NT2/D1 (cell line): ENCODE measurements at regions not wholly inside any gene's neighbourhood (a gene's known extent, or its start where the extent isn't known, plus 50 kb on each side); places are given as distances from the start of the nearest gene placed in this dataset.

Source experiments
- DNase-seq: peaks from one replicate; pipeline ENCODE4 v3.0.0-alpha.2; 2011; ENCODE audit warnings: low read depth, low spot score
- H3K27me3 ChIP-seq: 2 replicates; pipeline ENCODE4 v1.6.0; 2011; ENCODE audit warnings: mild to moderate bottlenecking; ENCODE audit not compliant: insufficient read length, insufficient read depth
- H3K36me3 ChIP-seq: 2 replicates; pipeline ENCODE4 v1.6.1; 2011; ENCODE audit warnings: mild to moderate bottlenecking, low read length, mixed read lengths; ENCODE audit not compliant: insufficient read depth, insufficient read length
- H3K4me1 ChIP-seq: 2 replicates; pipeline ENCODE4 v1.5.1; 2011; ENCODE audit not compliant: insufficient read depth, insufficient read length
- H3K4me3 ChIP-seq: 2 replicates; pipeline ENCODE4 v1.5.1; 2011; ENCODE audit warnings: low read depth; ENCODE audit not compliant: insufficient read length
- H3K9ac ChIP-seq: 2 replicates; pipeline ENCODE4 v1.6.0; 2011; ENCODE audit warnings: low read depth; ENCODE audit not compliant: insufficient read length
- H3K9me3 ChIP-seq: 2 replicates; pipeline ENCODE4 v1.5.1; 2011; ENCODE audit warnings: mild to moderate bottlenecking, low read length; ENCODE audit not compliant: insufficient read depth
- SUZ12 ChIP-seq: IDR thresholded peaks from 2 replicates; pipeline ENCODE4 v1.6.1; 2011; ENCODE audit not compliant: insufficient read length, insufficient read depth; ENCODE audit errors: extremely low read depth
- YY1 ChIP-seq: IDR thresholded peaks from 2 replicates; pipeline ENCODE4 v1.6.1; 2011; ENCODE audit not compliant: insufficient read length, insufficient read depth
- ZNF274 ChIP-seq: IDR thresholded peaks from 2 replicates; pipeline ENCODE4 v1.6.1; 2011; ENCODE audit warnings: mild to moderate bottlenecking, low read depth, low read length

- no peak for DNase-seq
Observed at GRCh38 chr6:50974319-50974718, 155.6 kb downstream of the TFAP2B start.

DNA sequence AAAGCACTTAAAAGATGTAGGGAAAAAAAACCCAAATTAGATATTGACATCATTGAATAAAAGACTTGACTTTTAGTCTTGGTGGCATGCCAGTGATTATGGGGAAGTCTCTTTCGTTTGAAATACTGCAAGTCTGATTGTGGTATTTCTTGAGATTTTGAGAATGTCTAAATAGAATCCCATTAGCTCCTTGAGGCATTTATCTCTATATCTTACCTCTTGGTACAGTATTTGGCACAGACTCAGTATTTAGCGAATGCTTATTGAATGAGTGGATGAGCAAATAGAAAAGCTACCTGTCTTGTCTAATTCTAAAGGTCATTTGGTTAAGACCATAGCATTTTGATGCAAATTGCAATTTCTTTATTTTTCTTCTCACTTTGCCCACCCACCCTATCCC lies 156.5 kb downstream of the TFAP2B start:
- Histone ChIP-seq H3K27me3 (no peaks in the 10 kb centered on the region), H3K36me3 (no peaks in the 10 kb centered on the region), H3K4me3 (no peak overlapping the region), H3K4me1 (no peaks in the 10 kb centered on the region), H3K9ac (no peak overlapping the region), H3K9me3 (no peaks in the 10 kb centered on the region)
- no peak for DNase-seq
- no peak for TF ChIP-seq SUZ12
- no peak for TF ChIP-seq YY1
- TF ChIP-seq ZNF274: no peak

More at GRCh38 chr6:50974319-50974718, 155.6 kb downstream of the TFAP2B start:
- no peak overlapping the region for H3K4me3 ChIP-seq
- H3K9me3 ChIP-seq: no peaks in the 10 kb centered on the region
- no peaks in the 10 kb centered on the region for H3K4me1 ChIP-seq
- H3K9ac ChIP-seq: no peak overlapping the region
- H3K27me3 ChIP-seq: no peaks in the 10 kb centered on the region
- TF ChIP-seq SUZ12: no peak
- TF ChIP-seq ZNF274: no peak
- TF ChIP-seq YY1: no peak
- H3K36me3 ChIP-seq: no peaks in the 10 kb centered on the region

- no peaks in the 10 kb centered on the region for H3K9me3 ChIP-seq
- H3K27me3 ChIP-seq: no peaks in the 10 kb centered on the region
- H3K4me1 ChIP-seq: no peaks in the 10 kb centered on the region
- H3K9ac ChIP-seq: no peak overlapping the region
- no peak for DNase-seq
- H3K4me3 ChIP-seq: no peak overlapping the region
- TF ChIP-seq YY1 (no peak), SUZ12 (no peak), ZNF274 (no peak)
- no peaks in the 10 kb centered on the region for H3K36me3 ChIP-seq
Observed at GRCh38 chr6:50976907-50977306, 158.2 kb downstream of the TFAP2B start.

- Histone ChIP-seq H3K4me1 (no peaks in the 10 kb centered on the region), H3K36me3 (no peaks in the 10 kb centered on the region)
Observed at GRCh38 chr6:50977796-50978195, 159.1 kb downstream of the TFAP2B start.

GRCh38 chr6:50978380-50979170 lies 159.9 kb downstream of the TFAP2B start:
- no peaks in the 10 kb centered on the region for H3K4me1 ChIP-seq
- H3K9ac ChIP-seq: no peak overlapping the region
- DNase-seq: no peak
- no peaks in the 10 kb centered on the region for H3K36me3 ChIP-seq
- no peaks in the 10 kb centered on the region for H3K27me3 ChIP-seq
- no peaks in the 10 kb centered on the region for H3K9me3 ChIP-seq
- no peak overlapping the region for H3K4me3 ChIP-seq
- TF ChIP-seq YY1 (no peak), ZNF274 (no peak), SUZ12 (no peak)

More at GRCh38 chr6:50977796-50978195, 159.1 kb downstream of the TFAP2B start:
- no peak for TF ChIP-seq YY1
- no peak for TF ChIP-seq SUZ12
- no peak for TF ChIP-seq ZNF274
- no peaks in the 10 kb centered on the region for H3K9me3 ChIP-seq
- H3K4me3 ChIP-seq: no peak overlapping the region
- no peaks in the 10 kb centered on the region for H3K27me3 ChIP-seq
- H3K9ac ChIP-seq: no peak overlapping the region
- no peak for DNase-seq

- no peaks in the 10 kb centered on the region for H3K36me3 ChIP-seq
- DNase-seq: no peak
- no peaks in the 10 kb centered on the region for H3K9me3 ChIP-seq
- H3K4me3 ChIP-seq: no peak overlapping the region
- no peaks in the 10 kb centered on the region for H3K4me1 ChIP-seq
- TF ChIP-seq ZNF274 (no peak), YY1 (no peak), SUZ12 (no peak)
- no peak overlapping the region for H3K9ac ChIP-seq
- H3K27me3 ChIP-seq: no peaks in the 10 kb centered on the region
Observed at GRCh38 chr6:50979171-50979525, 160.5 kb downstream of the TFAP2B start.

DNA sequence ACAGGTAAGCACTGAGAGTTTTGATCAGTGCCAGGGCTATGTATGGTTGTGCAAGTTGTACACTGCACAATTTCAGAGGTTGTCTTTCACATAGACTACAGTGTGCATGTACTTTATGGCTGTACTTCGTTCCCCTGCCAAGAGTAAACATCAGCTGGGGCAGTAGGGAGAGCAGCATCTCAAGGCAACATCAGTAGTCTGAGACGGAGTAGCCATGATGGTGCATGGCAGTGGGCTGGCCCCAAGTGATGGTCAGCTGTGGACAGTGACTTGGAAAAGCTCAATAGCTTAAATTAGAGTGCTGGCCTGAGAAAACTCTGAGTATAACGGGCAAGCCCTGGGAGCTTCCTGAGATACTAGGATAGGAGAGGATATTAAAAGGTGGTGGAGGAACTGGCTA lies 165.5 kb downstream of the TFAP2B start:
- no peak overlapping the region for H3K4me3 ChIP-seq
- no peaks in the 10 kb centered on the region for H3K4me1 ChIP-seq
- no peaks in the 10 kb centered on the region for H3K9me3 ChIP-seq
- DNase-seq: no peak
- TF ChIP-seq YY1 (no peak), ZNF274 (no peak), SUZ12 (no peak)
- H3K27me3 ChIP-seq: no peaks in the 10 kb centered on the region
- H3K9ac ChIP-seq: no peak overlapping the region
- H3K36me3 ChIP-seq: no peaks in the 10 kb centered on the region

DNA sequence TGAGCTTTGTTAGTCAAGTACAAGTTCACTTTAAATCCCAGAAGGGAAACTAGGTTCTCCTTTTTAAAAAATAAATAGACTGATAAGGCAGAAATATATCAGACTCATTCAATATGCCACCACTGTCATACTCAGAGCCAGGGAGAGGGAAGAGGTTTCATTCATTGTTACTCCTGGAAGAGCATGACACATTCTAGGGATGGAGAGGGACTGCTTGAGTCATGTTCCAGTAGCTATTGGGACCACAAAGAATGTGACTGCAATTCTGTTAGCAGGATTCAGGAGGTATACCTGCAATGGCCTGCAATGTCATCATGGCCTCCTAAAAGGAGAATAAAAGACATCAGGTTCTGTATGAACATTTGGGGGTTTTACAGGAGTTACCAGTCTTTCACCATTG lies 167.6 kb downstream of the TFAP2B start:
- Histone ChIP-seq H3K36me3 (no peaks in the 10 kb centered on the region), H3K4me1 (no peaks in the 10 kb centered on the region), H3K9ac (no peak overlapping the region), H3K4me3 (no peak overlapping the region), H3K9me3 (no peaks in the 10 kb centered on the region), H3K27me3 (no peaks in the 10 kb centered on the region)
- DNase-seq: no peak
- no peak for TF ChIP-seq ZNF274
- TF ChIP-seq SUZ12: no peak
- no peak for TF ChIP-seq YY1
